Panc1 (cell line): ENCODE measurements at regions not wholly inside any gene's neighbourhood (a gene's known extent, or its start where the extent isn't known, plus 50 kb on each side); places are given as distances from the start of the nearest gene placed in this dataset.

Source experiments
- ATAC-seq: fragments of 200-7000 bp; cut with Tn5 transposase; 2 replicates; pipeline ENCODE4 v1.9.1; 2020; ENCODE audit warnings: mild to moderate bottlenecking, moderate library complexity
- BruUV-seq: library from RNA; stranded (reverse); fragments of 400-500 nt; replicated peaks from 2 replicates; lab custom pipeline; 2021; lab: Mats Ljungman, UMichigan
- CTCF ChIA-PET: fragments of 300-600 bp; sonication (Branson Sonifier 250); formaldehyde crosslinking; loops from one replicate; lab custom pipeline; 2022; ENCODE audit warnings: antibody characterized with exemption; lab: Charles Lee
- POLR2A ChIA-PET: fragments of 300-600 bp; sonication (Branson Sonifier 250); formaldehyde crosslinking; loops from one replicate; lab custom pipeline; 2022; ENCODE audit warnings: antibody characterized with exemption; lab: Charles Lee
- DNase-seq: peaks from one replicate; pipeline ENCODE4 v3.0.0-alpha.2; 2010; ENCODE audit warnings: low read depth, low spot score
- H3K27ac ChIP-seq: 2 replicates; pipeline ENCODE4 v1.5.1; 2011; ENCODE audit warnings: mild to moderate bottlenecking, low read length, inconsistent platforms
- H3K27me3 ChIP-seq: fragments of 200-500 bp; sonication (Bioruptor generic); 2 replicates; pipeline ENCODE4 v1.6.0; 2014; ENCODE audit warnings: low read length, inconsistent platforms; ENCODE audit not compliant: control insufficient read depth, insufficient read depth
- H3K36me3 ChIP-seq: fragments of 200-500 bp; sonication (Bioruptor generic); 2 replicates; pipeline ENCODE4 v1.5.1; 2014; ENCODE audit warnings: inconsistent platforms, mild to moderate bottlenecking, low read length, moderate library complexity; ENCODE audit not compliant: control insufficient read depth, insufficient read depth
- H3K4me1 ChIP-seq: 2 replicates; pipeline ENCODE4 v1.5.1; 2011; ENCODE audit warnings: inconsistent platforms, mild to moderate bottlenecking, low read length, moderate library complexity; ENCODE audit not compliant: control insufficient read depth, insufficient read depth
- H3K4me3 ChIP-seq, 2 experiments: 2 replicates each; pipeline ENCODE4 v1.5.1; 2011 to 2012; ENCODE audit warnings: low read depth in 2 of 2, low read length in 2 of 2, mild to moderate bottlenecking in 2 of 2, inconsistent platforms in 1 of 2, moderate library complexity in 1 of 2
- H3K9me3 ChIP-seq: fragments of 200-500 bp; sonication (Bioruptor generic); 2 replicates; pipeline ENCODE4 v1.5.1; 2014; ENCODE audit warnings: low read depth, mild to moderate bottlenecking, inconsistent platforms, low read length, moderate library complexity; ENCODE audit not compliant: control insufficient read depth, insufficient read depth
- CTCF ChIP-seq: fragments of 450-650 bp; IDR thresholded peaks from 2 replicates; pipeline ENCODE4 v1.5.1; 2017; ENCODE audit warnings: mild to moderate bottlenecking
- POLR2AphosphoS5 ChIP-seq: IDR thresholded peaks from 2 replicates; pipeline ENCODE4 v1.6.1; 2012; ENCODE audit warnings: mild to moderate bottlenecking, low read depth, low read length, moderate library complexity
- SIN3A ChIP-seq: IDR thresholded peaks from 2 replicates; pipeline ENCODE4 v1.6.1; 2012; ENCODE audit warnings: low read depth, mild to moderate bottlenecking, low read length, moderate library complexity, borderline replicate concordance; ENCODE audit not compliant: insufficient read depth
- TCF7L2 ChIP-seq: IDR thresholded peaks from 2 replicates; pipeline ENCODE4 v1.6.1; 2011; ENCODE audit warnings: mild to moderate bottlenecking, low read depth, low read length, inconsistent platforms
- in situ Hi-C: cut with HindIII; loops from 2 replicates; pipeline ENCODE4 v1.10.0; 2016; ENCODE audit warnings: low sequenced_read_pairs, low pct_unique_long_range_greater_than_20kb
- intact Hi-C: fragments of 100-400 bp; cut with micrococcal nuclease; formaldehyde crosslinking; loops from one replicate; pipeline ENCODE4 v1.10.0; 2022; ENCODE audit not compliant: unreplicated experiment
- TF ChIP-seq, protein P1 (sequence below), 2 experiments: IDR thresholded peaks; 2 replicates each; pipeline ENCODE4 v1.6.1; 2011 to 2012; ENCODE audit warnings: low read depth in 2 of 2, control low read depth in 1 of 2, low read length in 1 of 2, mild to moderate bottlenecking in 1 of 2, moderate library complexity in 1 of 2; ENCODE audit not compliant: insufficient read depth in 1 of 2

DNA sequence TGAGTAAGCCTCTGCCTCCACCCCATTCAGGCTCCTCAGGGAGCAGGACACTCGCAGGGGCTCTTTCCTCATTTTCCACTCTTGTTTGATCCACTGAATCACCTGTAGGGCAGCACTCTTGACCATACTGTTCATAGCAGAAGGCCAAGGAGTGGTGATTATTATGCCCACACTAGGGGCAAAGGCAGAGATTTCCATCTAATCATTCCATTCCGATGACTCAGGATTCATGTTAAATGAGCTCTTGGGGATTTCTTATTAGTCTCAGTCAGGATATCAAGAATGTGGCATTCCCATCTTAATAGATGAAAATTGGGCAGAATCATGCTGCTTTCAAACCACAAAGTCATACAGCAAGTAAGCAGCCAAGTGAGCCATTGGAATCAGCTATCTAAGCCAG, 101.9 kb upstream of the MOCS1 start:
- H3K9me3 ChIP-seq, result no peaks in the 10 kb centered on the region
- H3K4me1 ChIP-seq, result no peaks in the 10 kb centered on the region
- DNase-seq, result no peak
- no peak for ATAC-seq
- no peak overlapping the region for H3K4me3 ChIP-seq
- H3K36me3 ChIP-seq, result no peaks in the 10 kb centered on the region
- no TSS peak for BruUV-seq
- intact Hi-C loops (no loop called here), in situ Hi-C loops (no loop called here)
- H3K27me3 ChIP-seq, result no peaks in the 10 kb centered on the region
- TF ChIP-seq, protein P1, sequence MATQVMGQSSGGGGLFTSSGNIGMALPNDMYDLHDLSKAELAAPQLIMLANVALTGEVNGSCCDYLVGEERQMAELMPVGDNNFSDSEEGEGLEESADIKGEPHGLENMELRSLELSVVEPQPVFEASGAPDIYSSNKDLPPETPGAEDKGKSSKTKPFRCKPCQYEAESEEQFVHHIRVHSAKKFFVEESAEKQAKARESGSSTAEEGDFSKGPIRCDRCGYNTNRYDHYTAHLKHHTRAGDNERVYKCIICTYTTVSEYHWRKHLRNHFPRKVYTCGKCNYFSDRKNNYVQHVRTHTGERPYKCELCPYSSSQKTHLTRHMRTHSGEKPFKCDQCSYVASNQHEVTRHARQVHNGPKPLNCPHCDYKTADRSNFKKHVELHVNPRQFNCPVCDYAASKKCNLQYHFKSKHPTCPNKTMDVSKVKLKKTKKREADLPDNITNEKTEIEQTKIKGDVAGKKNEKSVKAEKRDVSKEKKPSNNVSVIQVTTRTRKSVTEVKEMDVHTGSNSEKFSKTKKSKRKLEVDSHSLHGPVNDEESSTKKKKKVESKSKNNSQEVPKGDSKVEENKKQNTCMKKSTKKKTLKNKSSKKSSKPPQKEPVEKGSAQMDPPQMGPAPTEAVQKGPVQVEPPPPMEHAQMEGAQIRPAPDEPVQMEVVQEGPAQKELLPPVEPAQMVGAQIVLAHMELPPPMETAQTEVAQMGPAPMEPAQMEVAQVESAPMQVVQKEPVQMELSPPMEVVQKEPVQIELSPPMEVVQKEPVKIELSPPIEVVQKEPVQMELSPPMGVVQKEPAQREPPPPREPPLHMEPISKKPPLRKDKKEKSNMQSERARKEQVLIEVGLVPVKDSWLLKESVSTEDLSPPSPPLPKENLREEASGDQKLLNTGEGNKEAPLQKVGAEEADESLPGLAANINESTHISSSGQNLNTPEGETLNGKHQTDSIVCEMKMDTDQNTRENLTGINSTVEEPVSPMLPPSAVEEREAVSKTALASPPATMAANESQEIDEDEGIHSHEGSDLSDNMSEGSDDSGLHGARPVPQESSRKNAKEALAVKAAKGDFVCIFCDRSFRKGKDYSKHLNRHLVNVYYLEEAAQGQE (IDR thresholded peaks at IDR 0.05; ENCODE audit: insufficient read depth in 1 of 2, low read depth in 2 of 2, low read length in 1 of 2), result no peak
- no peak for TF ChIP-seq CTCF
- no peak for TF ChIP-seq POLR2AphosphoS5
- no peak for TF ChIP-seq TCF7L2
- no peak for TF ChIP-seq SIN3A
- no peak overlapping the region for H3K27ac ChIP-seq
- ChIA-PET CTCF (no interaction called here), POLR2A (interaction anchor here (0.5 kb wide), 1 partner anchor 216 kb away, joined by 4 read pairs; no protein-coding TSS in a partner anchor)

- no peak for TF ChIP-seq POLR2AphosphoS5
- TF ChIP-seq CTCF, result no peak
- TF ChIP-seq, protein P1 (IDR thresholded peaks at IDR 0.05; ENCODE audit: insufficient read depth in 1 of 2, low read depth in 2 of 2, low read length in 1 of 2), result no peak
- TF ChIP-seq TCF7L2, result no peak
- TF ChIP-seq SIN3A, result no peak
- Histone ChIP-seq H3K9me3 (no peaks in the 10 kb centered on the region), H3K36me3 (no peaks in the 10 kb centered on the region), H3K27me3 (no peaks in the 10 kb centered on the region), H3K4me1 (no peaks in the 10 kb centered on the region), H3K4me3 (no peak overlapping the region), H3K27ac (no peak overlapping the region)
- DNase-seq, result no peak
- BruUV-seq, result no TSS peak
- ChIA-PET CTCF (no interaction called here), POLR2A (no interaction called here)
- in situ Hi-C loops, result no loop called here
- no peak for ATAC-seq
- intact Hi-C loops, result no loop called here
These were observed 94.2 kb upstream of the MOCS1 start for GRCh38 chr6:40028449-40028848.
